ENCODE measurements at regions not wholly inside any gene's neighbourhood (a gene's known extent, or its start where the extent isn't known, plus 50 kb on each side); places are given as distances from the start of the nearest gene placed in this dataset.
"Not testable (repeated sequence)": the region's sequence is repeated elsewhere in the genome, so short reads cannot be mapped to it uniquely, and the experiment has no call there.

DNA sequence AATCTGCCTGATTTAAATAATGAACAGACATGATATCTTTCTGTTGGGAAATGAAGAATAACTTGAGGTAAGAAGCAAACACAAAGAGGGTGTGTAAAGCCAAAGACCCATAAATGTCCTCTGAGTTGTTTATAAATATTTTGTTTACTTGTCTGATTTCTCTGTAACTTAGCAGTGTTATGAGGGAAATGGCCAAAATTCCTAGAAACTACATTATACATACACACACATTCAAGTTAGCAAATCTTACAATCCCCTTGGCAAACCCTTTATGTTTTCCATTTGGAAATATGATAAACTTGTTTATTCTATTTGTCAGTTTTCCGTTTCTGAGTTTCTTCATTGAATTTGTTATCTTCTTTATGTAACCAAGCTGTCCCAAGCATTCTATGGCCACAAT is 81.4 kb upstream of the TCF21 start:
- Mint-ChIP-seq H3K9me3 (ENCODE audit: unreplicated experiment) (peaks cover 12% of the 10 kb centered on the region), H3K36me3 (ENCODE audit: unreplicated experiment) (no peaks in the 10 kb centered on the region), H3K27ac (ENCODE audit: unreplicated experiment) (no peak overlapping the region), H3K4me3 (ENCODE audit: unreplicated experiment) (no peak overlapping the region), H3K27me3 (ENCODE audit: unreplicated experiment) (no peaks in the 10 kb centered on the region), H3K4me1 (ENCODE audit: unreplicated experiment) (no peaks in the 10 kb centered on the region)
- no peak for DNase-seq (ENCODE audit: extremely low spot score, unreplicated experiment)
- TF ChIP-seq CTCF (IDR thresholded peaks at IDR 0.05): no peak

DNA sequence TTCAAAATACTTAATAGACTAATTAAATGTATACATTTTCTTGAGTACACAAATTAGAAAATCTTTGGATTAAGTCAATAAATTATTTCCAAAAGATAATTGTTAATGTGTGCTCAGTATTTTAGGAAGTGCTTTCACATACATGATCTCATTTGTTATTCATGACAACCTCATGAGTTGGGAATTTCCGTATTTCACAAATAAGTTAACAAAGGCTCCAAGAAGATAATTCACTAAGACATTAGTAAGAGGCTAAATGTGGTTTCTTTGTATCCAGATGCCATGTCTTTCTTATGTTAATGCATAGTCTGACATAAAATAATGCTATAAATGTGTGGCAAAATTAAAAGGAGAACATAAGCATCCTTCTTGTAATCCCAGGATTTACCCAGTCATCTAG is 79.5 kb upstream of the TCF21 start:
- H3K27ac Mint-ChIP-seq (ENCODE audit: unreplicated experiment): no peak overlapping the region
- H3K4me1 Mint-ChIP-seq (ENCODE audit: unreplicated experiment): no peaks in the 10 kb centered on the region
- no peak overlapping the region for H3K4me3 Mint-ChIP-seq (ENCODE audit: unreplicated experiment)
- TF ChIP-seq CTCF (IDR thresholded peaks at IDR 0.05): no peak
- H3K27me3 Mint-ChIP-seq (ENCODE audit: unreplicated experiment): no peaks in the 10 kb centered on the region
- peaks cover 11% of the 10 kb centered on the region for H3K9me3 Mint-ChIP-seq (ENCODE audit: unreplicated experiment)
- DNase-seq (ENCODE audit: extremely low spot score, unreplicated experiment): no peak
- H3K36me3 Mint-ChIP-seq (ENCODE audit: unreplicated experiment): no peaks in the 10 kb centered on the region

DNA sequence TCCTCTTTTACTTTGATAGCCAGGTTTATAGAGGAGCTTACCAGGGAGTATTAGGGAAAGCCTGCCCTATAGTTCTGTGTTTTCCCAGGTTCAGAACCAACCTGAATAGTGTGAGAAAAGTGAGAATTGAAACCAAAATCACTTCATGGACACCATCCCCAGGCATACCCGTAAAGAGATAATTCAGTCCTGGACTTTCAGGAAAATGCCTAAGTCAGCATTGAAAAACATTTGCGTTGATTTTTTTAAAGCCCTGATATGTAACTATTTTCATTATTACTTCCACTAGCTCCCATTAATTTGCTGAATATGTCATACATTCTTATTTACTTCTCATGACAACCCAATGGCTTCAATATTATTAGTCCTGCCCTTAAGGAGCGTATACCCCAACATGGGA is 77.4 kb upstream of the TCF21 start:
- Mint-ChIP-seq H3K27me3 (ENCODE audit: unreplicated experiment) (no peaks in the 10 kb centered on the region), H3K9me3 (ENCODE audit: unreplicated experiment) (peaks cover 11% of the 10 kb centered on the region), H3K4me3 (ENCODE audit: unreplicated experiment) (no peak overlapping the region), H3K36me3 (ENCODE audit: unreplicated experiment) (no peaks in the 10 kb centered on the region), H3K4me1 (ENCODE audit: unreplicated experiment) (no peaks in the 10 kb centered on the region), H3K27ac (ENCODE audit: unreplicated experiment) (no peak overlapping the region)
- TF ChIP-seq CTCF (IDR thresholded peaks at IDR 0.05): no peak
- DNase-seq (ENCODE audit: extremely low spot score, unreplicated experiment): no peak

DNA sequence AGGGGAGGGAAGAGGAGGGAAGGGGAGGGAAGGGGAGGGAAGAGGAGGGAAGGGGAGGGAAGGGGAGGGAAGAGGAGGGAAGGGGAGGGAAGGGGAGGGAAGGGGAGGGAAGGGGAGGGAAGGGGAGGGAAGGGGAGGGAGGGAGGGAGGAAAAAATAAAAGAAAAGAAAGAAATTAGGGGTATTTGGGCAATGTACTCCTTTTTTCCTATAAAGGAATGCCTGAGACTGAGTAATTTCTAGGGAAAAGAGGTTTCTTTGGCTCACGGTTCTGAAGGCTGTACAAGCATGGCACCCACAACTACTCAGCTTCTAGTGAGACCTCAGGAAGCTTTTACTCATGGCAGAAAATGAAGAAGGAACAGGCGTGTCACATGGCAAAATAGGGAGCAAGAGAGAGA is 76.5 kb upstream of the TCF21 start:
- DNase-seq (ENCODE audit: extremely low spot score, unreplicated experiment): not testable (repeated sequence)

DNA sequence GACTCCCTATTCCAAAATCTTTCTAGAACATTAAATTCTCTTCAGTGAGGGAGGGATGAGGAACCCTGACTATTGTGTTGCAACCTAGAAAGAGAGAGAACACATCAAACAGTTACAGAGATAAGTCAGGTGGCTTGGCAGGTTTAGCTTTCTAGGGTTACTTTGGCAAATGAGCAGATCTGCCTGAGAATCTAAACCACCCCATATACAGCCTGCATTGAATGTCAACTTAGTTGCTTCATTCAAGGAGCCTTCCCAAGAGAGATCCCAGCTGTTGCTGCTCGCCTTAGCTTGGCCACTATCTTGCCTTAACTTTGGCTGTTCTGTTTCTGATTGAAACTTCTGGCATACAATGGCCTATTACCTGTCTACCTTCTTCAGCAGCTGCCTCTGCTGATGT is 74.7 kb upstream of the TCF21 start:
- Mint-ChIP-seq H3K27me3 (ENCODE audit: unreplicated experiment) (no peaks in the 10 kb centered on the region), H3K27ac (ENCODE audit: unreplicated experiment) (no peak overlapping the region), H3K9me3 (ENCODE audit: unreplicated experiment) (peaks cover 8% of the 10 kb centered on the region), H3K36me3 (ENCODE audit: unreplicated experiment) (no peaks in the 10 kb centered on the region), H3K4me1 (ENCODE audit: unreplicated experiment) (no peaks in the 10 kb centered on the region), H3K4me3 (ENCODE audit: unreplicated experiment) (no peak overlapping the region)
- DNase-seq (ENCODE audit: extremely low spot score, unreplicated experiment): no peak
- no peak for TF ChIP-seq CTCF (IDR thresholded peaks at IDR 0.05)

More for the DNA sequence above, 76.5 kb upstream of the TCF21 start:
- H3K9me3 Mint-ChIP-seq (ENCODE audit: unreplicated experiment): peaks cover 11% of the 10 kb centered on the region
- not testable (repeated sequence) for H3K4me3 Mint-ChIP-seq (ENCODE audit: unreplicated experiment); H3K36me3 Mint-ChIP-seq (ENCODE audit: unreplicated experiment); H3K27ac Mint-ChIP-seq (ENCODE audit: unreplicated experiment); H3K4me1 Mint-ChIP-seq (ENCODE audit: unreplicated experiment); H3K27me3 Mint-ChIP-seq (ENCODE audit: unreplicated experiment)

DNA sequence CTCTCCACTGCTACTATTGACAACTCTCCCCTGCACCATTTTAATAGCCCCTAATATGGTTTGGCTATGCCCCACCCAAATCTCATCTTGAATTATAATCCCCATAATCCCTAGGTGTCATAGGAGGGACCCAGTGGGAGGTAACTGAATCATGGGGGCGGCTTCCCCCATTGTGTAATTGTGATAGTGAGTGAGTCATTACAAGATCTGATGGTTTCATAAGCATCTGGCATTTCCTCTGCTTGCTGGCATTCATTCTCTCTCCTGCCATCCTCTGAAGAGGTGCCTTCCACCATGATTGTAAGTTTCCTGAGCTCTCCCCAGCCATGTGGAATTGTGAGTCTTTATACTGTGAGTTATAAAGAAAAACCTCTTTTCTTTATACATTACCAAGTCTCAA is 74.1 kb upstream of the TCF21 start:
- TF ChIP-seq CTCF (IDR thresholded peaks at IDR 0.05): no peak
- Mint-ChIP-seq H3K36me3 (ENCODE audit: unreplicated experiment) (no peaks in the 10 kb centered on the region), H3K4me3 (ENCODE audit: unreplicated experiment) (no peak overlapping the region), H3K4me1 (ENCODE audit: unreplicated experiment) (no peaks in the 10 kb centered on the region), H3K27ac (ENCODE audit: unreplicated experiment) (no peak overlapping the region), H3K27me3 (ENCODE audit: unreplicated experiment) (no peaks in the 10 kb centered on the region), H3K9me3 (ENCODE audit: unreplicated experiment) (peaks cover 8% of the 10 kb centered on the region)
- DNase-seq (ENCODE audit: extremely low spot score, unreplicated experiment): no peak

All from osteocyte (in vitro differentiated cells).